ENCODE measurements at regions not wholly inside any gene's neighbourhood (a gene's known extent, or its start where the extent isn't known, plus 50 kb on each side); places are given as distances from the start of the nearest gene placed in this dataset.

- TF ChIP-seq ZBTB40 (IDR thresholded peaks at IDR 0.05; ENCODE audit: borderline replicate concordance): no peak
- no peak for TF ChIP-seq ZBED1 (IDR thresholded peaks at IDR 0.05; ENCODE audit: borderline replicate concordance)
These were observed 740.1 kb downstream of the MATN1 start (continued) for GRCh38 chr1:29983321-29983720.

- ATAC-seq (no peak), DNase-seq (ENCODE audit: low read depth, low spot score) (no peak), FAIRE-seq (no peak)
- POLR2A ChIA-PET: no interaction called here
- Histone ChIP-seq H3K79me2 (ENCODE audit: control insufficient read depth, insufficient read depth, low read length) (no peaks in the 10 kb centered on the region), H3K27ac (ENCODE audit: control insufficient read depth, insufficient read depth) (no peak overlapping the region), H3K9ac (ENCODE audit: control insufficient read depth, insufficient read depth, low read length) (no peak overlapping the region), H3K4me1 (ENCODE audit: control insufficient read depth, insufficient read depth, low read length) (no peaks in the 10 kb centered on the region), H3K36me3 (ENCODE audit: control insufficient read depth in 2 of 2, insufficient read depth in 2 of 2, low read length in 1 of 2) (no peaks in the 10 kb centered on the region), H3K4me3 (no peak overlapping the region), H2AFZ (ENCODE audit: control insufficient read depth, low read depth, low read length) (no peak overlapping the region), H4K20me1 (ENCODE audit: control insufficient read depth, insufficient read depth) (no peaks in the 10 kb centered on the region), H3K4me2 (ENCODE audit: control insufficient read depth, insufficient read depth) (no peak overlapping the region), H3K27me3 (replicated peaks in 1 of 2; ENCODE audit: control insufficient read depth in 2 of 2, insufficient read depth in 2 of 2, low read length in 1 of 2) (no peaks in the 10 kb centered on the region), H3K9me3 (replicated peaks; ENCODE audit: control insufficient read depth, insufficient read depth, low read length) (no peaks in the 10 kb centered on the region; the same call in 2 of the 3 replicates)
- no TSS peak for BruUV-seq (replicated peaks)
- SMC1A ChIA-PET (ENCODE audit: uncharacterized antibody, unreplicated experiment): no interaction called here
- WGBS (ENCODE audit: insufficient coverage, insufficient replicate concordance, low lambda C conversion rate, missing lambda C conversion rate): 49% methylated on average over 5 of the region's 5 CpGs
- in situ Hi-C loops (cut with MboI) (no loop called here), intact Hi-C loops (cut with micrococcal nuclease; ENCODE audit: unreplicated experiment) (no loop called here)
- RAD21 ChIA-PET (ENCODE audit: unreplicated experiment): no interaction called here
- CTCF ChIA-PET: no interaction called here
- TF ChIP-seq RUNX3 (IDR thresholded peaks at IDR 0.05; ENCODE audit: low read length) (no peak), CREB1 (IDR thresholded peaks at IDR 0.05; ENCODE audit: low read depth) (no peak), MXI1 (IDR thresholded peaks at IDR 0.05; ENCODE audit: low read depth, low read length) (no peak), PRDM15 (CRISPR knock-in tag; IDR thresholded peaks at IDR 0.05) (no peak), WRNIP1 (IDR thresholded peaks at IDR 0.05; ENCODE audit: borderline replicate concordance, low read depth, low read length) (no peak), BCL3 (IDR thresholded peaks at IDR 0.05; ENCODE audit: borderline replicate concordance, insufficient read depth, low read depth, low read length, poor library complexity, severe bottlenecking) (no peak), TCF3 (IDR thresholded peaks at IDR 0.05; ENCODE audit: borderline replicate concordance, insufficient read depth, low read depth, low read length) (no peak), PBX3 (IDR thresholded peaks at IDR 0.05; ENCODE audit: insufficient replicate concordance, low read depth, low read length) (no peak), NFYA (IDR thresholded peaks at IDR 0.05; ENCODE audit: borderline replicate concordance, low read depth, low read length) (no peak), CHD2 (IDR thresholded peaks at IDR 0.05; ENCODE audit: borderline replicate concordance, low read depth, low read length) (no peak)
These were observed 741.7 kb downstream of the MATN1 start for GRCh38 chr1:29981586-29982239.
